Testis (tissue), 2 donors: ENCODE measurements at regions not wholly inside any gene's neighbourhood (a gene's known extent, or its start where the extent isn't known, plus 50 kb on each side); places are given as distances from the start of the nearest gene placed in this dataset.

Experiments
- CTCF ChIP-seq, 3 experiments: fragments of 450-650 bp in 2 of 3; fragments of 200-600 bp in 1 of 3; sonication (generic) in 1 of 3; IDR thresholded peaks; one replicate each; pipeline ENCODE4 v1.5.1; 2016 to 2019; ENCODE audit warnings: antibody characterized with exemption in 3 of 3, mild to moderate bottlenecking in 2 of 3, moderate library complexity in 1 of 3
- POLR2A ChIP-seq: fragments of 450-650 bp; IDR thresholded peaks from one replicate; pipeline ENCODE4 v1.6.1; 2017; ENCODE audit warnings: antibody characterized with exemption, mild to moderate bottlenecking, moderate library complexity

DNA sequence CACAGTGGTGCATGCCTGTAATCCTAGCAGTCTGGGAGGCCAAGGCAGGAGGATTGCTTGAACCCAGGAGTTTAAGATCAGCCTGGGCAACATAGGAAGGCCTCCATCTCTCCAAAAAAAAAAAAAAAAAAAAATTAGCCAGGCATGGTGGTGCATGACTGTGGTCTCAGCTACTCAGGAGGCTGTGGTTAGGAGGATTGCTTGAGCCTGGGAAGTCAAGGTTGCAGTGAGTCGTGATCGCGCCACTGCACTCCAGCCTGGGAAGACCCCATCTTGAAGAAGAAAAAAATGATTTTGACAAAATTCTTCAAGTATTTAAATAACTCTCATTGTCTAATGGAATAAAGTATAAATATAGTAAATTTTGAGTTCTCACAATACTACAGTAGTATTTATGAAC lies 219.2 kb upstream of the SSTR1 start:
- no peak for TF ChIP-seq CTCF (IDR thresholded peaks at IDR 0.05)
- TF ChIP-seq POLR2A, result no peak
